ENCODE measurements at regions not wholly inside any gene's neighbourhood (a gene's known extent, or its start where the extent isn't known, plus 50 kb on each side); places are given as distances from the start of the nearest gene placed in this dataset.

DNA sequence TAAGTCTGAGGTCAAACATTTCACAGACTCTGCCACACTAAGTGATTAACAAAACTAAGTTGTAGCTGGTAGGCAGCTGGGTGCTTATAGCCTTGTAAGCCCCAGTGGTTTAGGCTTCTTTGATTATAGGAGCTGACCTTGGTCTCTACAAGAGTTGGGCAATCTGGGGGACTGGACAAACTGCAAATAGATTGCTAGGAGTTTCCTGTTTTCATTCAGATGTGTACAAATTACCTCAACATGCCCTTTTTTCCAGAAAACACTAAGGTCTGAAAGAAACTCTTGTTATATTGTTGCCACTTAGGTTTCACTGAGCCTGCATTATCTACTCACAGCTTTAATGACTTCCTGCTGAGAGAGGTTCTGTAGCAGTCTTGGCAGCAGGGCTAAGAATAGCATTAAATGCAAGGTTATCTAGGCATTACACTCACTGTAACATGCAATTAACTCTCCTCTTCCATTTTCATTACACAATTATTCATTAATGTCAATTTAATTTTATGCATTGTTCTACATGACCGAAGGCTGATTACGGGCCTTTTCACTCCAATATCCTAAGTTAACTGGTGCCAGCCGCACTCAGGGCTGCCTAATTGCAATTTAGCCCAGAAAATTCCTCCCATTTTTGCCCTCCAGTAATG, 314.0 kb downstream of the LMO4 start:
- TF ChIP-seq, protein P1, sequence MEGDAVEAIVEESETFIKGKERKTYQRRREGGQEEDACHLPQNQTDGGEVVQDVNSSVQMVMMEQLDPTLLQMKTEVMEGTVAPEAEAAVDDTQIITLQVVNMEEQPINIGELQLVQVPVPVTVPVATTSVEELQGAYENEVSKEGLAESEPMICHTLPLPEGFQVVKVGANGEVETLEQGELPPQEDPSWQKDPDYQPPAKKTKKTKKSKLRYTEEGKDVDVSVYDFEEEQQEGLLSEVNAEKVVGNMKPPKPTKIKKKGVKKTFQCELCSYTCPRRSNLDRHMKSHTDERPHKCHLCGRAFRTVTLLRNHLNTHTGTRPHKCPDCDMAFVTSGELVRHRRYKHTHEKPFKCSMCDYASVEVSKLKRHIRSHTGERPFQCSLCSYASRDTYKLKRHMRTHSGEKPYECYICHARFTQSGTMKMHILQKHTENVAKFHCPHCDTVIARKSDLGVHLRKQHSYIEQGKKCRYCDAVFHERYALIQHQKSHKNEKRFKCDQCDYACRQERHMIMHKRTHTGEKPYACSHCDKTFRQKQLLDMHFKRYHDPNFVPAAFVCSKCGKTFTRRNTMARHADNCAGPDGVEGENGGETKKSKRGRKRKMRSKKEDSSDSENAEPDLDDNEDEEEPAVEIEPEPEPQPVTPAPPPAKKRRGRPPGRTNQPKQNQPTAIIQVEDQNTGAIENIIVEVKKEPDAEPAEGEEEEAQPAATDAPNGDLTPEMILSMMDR (IDR thresholded peaks at IDR 0.05), result no peak
- no peak for TF ChIP-seq POLR2A (IDR thresholded peaks at IDR 0.05)
